GM18507 (cell line): ENCODE measurements at regions not wholly inside any gene's neighbourhood (a gene's known extent, or its start where the extent isn't known, plus 50 kb on each side); places are given as distances from the start of the nearest gene placed in this dataset.
"Not testable (repeated sequence)": the region's sequence is repeated elsewhere in the genome, so short reads cannot be mapped to it uniquely, and the experiment has no call there.

ENCODE experiments used
- DNase-seq: peaks from one replicate; pipeline ENCODE4 v3.0.0; 2011; ENCODE audit warnings: low read depth; ENCODE audit not compliant: insufficient read length; ENCODE audit errors: extremely low spot score
- FAIRE-seq: peaks from 2 replicates; lab custom pipeline; 2011; peaks lifted over from hg19 to GRCh38; lab: Jason Lieb, UNC

DNA sequence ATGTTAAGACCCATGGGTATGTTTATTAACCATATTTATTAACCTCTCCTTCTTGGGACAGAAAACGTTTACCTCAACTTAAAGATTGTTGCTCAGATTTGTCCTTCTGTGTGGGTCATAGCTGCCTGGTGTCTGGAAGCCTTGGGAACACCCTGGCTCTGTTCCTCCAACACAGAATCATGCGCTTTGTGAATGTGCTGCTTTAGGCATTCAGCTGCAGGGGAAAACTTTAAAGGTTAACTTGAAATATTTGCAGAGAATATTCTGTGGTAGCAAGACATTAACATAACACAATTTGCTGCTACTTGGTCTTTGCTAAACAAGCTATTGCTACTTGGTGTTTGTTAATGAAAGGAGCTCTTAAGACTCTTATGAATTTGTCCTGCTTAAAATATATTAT is 50.5 kb upstream of the THOC3 start:
- not testable (repeated sequence) for FAIRE-seq, DNase-seq

GRCh38 chr5:176020852-176021251 is 52.7 kb upstream of the THOC3 start:
- DNase-seq, FAIRE-seq: not testable (repeated sequence)

DNA sequence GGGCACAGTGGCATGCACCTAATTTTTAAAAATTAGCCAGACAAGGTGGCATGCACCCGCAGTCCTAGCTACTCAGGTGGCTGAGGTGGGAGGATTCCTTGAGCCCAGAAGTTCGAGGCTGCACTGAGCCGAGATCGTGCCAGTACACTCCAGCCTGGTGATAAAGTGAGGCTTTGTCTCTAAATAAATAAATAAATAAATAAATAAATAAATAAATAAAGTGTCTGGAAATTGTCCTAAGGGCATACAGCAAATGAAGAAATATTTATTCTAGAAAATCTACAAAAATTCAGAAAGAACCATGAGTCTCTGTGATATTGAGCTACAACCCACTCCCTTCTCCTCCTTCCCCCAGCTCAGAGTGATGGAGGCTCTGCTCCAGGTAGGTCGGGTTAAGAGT is 55.4 kb upstream of the THOC3 start:
- not testable (repeated sequence) for FAIRE-seq

DNA sequence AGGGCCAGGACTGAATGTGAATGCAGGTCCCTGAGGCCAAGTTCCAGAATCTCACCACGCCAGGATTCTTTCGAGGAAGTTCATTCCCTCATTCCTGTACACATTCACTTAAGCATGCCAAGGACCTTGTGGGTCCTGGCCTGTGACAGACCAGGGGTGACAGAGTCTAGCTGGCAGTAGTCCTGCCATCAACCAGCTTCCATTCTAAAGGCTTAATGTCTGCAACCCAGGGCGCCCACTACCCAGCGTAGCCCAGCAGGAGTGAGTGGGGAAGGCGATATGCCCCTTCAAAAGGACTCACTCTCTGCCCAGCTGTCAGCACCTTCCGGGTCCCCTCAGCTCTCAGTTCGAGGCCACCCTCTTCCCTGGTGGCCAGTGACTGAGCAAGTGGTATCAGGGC is 61.3 kb upstream of the THOC3 start:
- FAIRE-seq, DNase-seq: not testable (repeated sequence)

More for the DNA sequence above, 55.4 kb upstream of the THOC3 start:
- DNase-seq, result not testable (repeated sequence)

GRCh38 chr5:176030361-176031117 is 62.4 kb upstream of the THOC3 start:
- not testable (repeated sequence) for DNase-seq, FAIRE-seq

- DNase-seq, FAIRE-seq: not testable (repeated sequence)
Measured at GRCh38 chr5:176031118-176031510, 63.0 kb upstream of the THOC3 start.

GRCh38 chr5:176033186-176033585 is 65.1 kb upstream of the THOC3 start:
- not testable (repeated sequence) for FAIRE-seq

GRCh38 chr5:176034407-176035200 is 66.5 kb upstream of the THOC3 start:
- FAIRE-seq, result peak; percentile 47

More at GRCh38 chr5:176033186-176033585, 65.1 kb upstream of the THOC3 start:
- DNase-seq, result not testable (repeated sequence)

DNA sequence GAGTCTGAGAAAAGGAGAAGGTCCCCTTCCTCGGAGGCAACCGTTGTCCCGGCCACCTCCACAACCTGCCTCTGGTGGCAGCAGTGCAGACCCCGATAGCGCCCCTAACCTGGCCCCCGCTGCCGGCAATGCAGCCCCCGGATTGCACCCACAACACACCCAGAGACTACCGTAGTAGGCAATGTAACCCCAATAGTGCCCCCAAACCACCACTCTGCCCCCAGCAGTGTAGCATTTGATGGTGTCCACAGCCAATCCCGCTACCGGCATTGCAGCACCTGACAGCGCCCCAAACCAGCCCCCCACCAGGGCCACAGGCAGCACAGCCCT is 67.1 kb upstream of the THOC3 start:
- not testable (repeated sequence) for FAIRE-seq

More at GRCh38 chr5:176034407-176035200, 66.5 kb upstream of the THOC3 start:
- DNase-seq, result not testable (repeated sequence)

DNA sequence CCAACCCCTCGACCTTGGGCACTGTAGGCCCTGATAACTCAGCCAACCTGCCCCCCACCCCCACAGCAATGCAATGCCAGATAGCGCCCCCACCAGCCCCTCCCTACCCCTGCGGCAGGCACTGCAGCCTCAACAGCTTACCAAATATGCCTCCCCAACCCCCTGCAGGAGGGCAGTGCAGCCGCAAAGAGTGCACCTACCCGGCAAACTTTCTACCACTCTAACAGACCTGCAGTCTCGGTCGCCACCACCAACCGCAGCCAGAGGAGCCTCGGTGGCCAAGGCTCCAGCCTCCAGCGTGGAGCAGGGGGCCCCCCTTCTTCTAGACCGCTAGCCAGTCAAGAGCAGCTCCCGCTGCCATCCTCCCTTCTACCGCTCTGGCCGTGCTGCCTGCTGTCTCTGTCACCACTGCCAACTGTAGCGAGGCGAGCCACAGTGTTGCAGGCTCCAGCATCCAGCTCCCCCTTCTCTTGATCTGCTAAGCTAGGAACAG is 67.7 kb upstream of the THOC3 start:
- DNase-seq, FAIRE-seq: not testable (repeated sequence)

More for the DNA sequence above, 67.1 kb upstream of the THOC3 start:
- DNase-seq, result not testable (repeated sequence)

GRCh38 chr5:176036391-176036790 is 68.3 kb upstream of the THOC3 start:
- DNase-seq, FAIRE-seq: not testable (repeated sequence)

- not testable (repeated sequence) for DNase-seq, FAIRE-seq
Measured at GRCh38 chr5:176037190-176037589, 69.1 kb upstream of the THOC3 start.

DNA sequence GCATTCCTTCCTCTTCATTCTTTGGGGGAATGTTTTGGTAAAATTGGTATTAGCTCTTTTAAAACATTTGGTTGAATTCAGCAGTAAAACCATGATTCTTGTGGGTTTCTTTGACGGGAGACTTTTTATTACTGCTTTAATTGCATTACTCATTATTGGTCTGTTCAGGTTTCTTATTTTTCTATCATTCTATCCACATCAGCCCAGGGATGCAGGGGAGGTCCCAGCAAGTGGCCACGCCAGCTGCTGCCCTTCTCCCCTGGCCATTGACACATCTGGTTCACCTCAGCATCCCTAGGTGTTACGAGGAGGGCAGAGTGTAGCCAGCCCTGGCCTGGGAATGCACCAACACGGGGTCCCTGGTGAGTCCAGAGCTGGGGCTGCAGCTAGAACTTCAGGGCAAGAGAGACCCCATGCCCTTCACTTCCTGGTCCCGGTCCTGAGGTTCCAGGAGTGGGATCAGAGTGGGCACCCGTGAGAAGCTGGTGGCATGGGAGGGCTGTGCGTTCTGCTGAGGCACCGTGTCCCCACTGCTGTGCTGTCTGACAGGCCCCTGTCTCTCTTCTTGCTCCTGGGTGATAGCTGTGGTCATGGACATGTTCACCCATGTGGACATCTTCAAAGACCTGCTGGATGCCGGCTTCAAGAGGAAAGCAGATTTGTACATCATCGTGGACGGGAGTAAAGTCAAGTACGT is 72.1 kb upstream of the THOC3 start:
- FAIRE-seq, DNase-seq: not testable (repeated sequence)

DNA sequence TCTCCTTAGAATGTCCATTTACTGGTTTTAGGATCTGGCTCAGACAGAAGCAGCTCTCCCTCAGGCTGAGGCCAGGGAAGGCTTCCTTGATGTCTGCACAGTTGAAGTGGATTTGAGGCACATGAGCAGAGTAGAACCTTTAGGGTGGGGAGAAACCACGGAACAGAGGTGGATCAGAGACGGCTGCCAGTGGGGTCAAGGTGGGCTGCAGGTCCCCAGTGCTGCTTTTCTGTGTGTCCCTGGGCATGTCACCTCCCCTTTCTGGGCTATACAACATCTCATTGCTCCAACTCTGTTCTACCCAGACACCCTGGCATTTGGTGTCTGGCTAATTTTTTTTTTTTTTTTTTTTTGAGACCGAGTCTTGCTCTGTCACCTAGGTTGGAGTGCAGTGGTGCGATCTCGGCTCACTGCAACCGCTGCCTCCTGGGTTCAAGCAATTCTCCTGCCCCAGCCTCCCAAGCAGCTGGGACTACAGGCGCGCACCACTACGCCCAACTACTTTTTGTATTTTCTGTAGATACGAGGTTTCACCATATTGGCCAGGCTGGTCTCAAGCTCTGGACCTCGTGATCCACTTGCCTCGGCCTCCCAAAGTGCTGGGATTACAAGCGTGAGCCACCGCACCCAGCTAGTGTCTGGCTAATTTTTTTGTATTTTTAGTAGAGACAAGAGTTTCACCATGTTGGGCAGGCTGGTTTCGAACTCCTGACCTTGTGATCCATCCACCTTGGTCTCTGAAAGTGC is 73.3 kb upstream of the THOC3 start:
- not testable (repeated sequence) for DNase-seq, FAIRE-seq

- FAIRE-seq, DNase-seq: not testable (repeated sequence)
Measured at GRCh38 chr5:176042020-176042658, 74.0 kb upstream of the THOC3 start.

DNA sequence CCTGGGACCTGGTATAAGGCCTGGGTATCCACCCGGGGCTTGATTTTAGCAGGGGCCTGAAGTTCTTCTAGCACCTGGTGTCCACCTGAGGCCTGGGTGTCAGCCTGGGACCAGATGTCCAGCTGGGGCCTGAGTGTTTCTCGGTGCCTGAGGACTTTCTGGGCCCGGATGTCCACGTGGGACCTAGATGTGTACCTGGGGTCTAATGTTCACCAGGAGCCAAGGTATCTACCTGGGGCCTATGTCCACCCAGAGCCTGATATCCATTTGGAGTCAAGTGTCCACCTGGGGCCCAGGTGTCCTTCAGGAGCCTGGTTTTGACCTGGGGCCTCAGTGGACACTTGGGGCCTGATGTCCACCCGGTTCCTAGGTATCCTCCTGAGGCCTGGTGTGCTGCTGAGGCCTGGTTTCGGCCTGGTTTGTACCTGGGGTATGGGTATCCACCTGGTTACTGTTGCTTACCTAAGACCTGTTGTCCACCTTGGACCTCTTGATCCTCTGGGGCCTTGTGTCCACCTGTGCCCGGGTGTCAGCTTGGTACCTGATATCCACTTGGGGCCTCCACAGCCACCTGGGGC is 75.2 kb upstream of the THOC3 start:
- DNase-seq, FAIRE-seq: not testable (repeated sequence)

DNA sequence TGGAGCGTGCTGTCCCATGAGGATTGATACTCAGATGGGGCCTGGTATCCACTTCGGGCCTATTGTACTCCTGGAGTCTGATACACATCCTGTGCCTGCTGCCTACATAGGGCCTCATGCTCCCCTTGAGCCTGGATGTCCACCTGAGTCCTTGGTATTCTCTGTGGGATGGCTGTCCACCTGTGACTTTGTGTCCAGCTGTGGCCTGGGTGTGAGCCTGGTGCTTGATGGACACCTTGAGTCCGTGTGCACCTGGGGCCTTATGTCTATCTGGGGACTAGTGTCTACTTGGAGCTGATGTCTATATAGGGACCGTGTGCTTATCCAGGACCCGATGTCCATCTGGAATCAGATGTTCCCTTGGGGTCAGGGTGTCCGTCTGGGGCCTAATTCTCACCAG is 75.9 kb upstream of the THOC3 start:
- not testable (repeated sequence) for DNase-seq, FAIRE-seq

DNA sequence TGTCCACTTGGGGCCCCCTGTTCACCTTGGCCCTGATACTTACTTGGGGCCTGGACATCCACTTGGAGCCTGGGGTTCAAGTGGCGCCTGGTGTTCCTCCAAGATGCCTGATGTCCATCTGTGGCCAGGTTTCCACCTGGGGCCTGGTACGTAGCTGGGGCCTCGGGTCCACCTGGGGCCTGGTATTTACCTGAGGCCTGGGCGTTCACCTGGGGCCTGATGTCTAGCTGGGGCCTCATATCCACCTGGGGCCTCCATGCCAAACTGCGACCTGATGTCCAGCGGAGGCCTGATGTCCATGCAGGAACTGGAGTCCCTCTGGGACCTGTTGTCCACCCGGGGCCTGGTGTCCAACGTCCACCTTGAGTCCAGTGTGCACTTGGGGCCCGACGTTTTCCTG is 76.3 kb upstream of the THOC3 start:
- DNase-seq, FAIRE-seq: not testable (repeated sequence)
